CD4-positive, alpha-beta T cell treated with Interleukin-6 for 4 hours (primary cell): ENCODE measurements at regions not wholly inside any gene's neighbourhood (a gene's known extent, or its start where the extent isn't known, plus 50 kb on each side); places are given as distances from the start of the nearest gene placed in this dataset.
"Not testable (repeated sequence)": the region's sequence is repeated elsewhere in the genome, so short reads cannot be mapped to it uniquely, and the experiment has no call there.

Experiments
- DNase-seq: peaks from one replicate; pipeline ENCODE4 v3.0.0-alpha.2; 2020; ENCODE audit warnings: mixed read lengths

- no peak for DNase-seq
Measured at GRCh38 chr11:13782390-13783075, 114.1 kb downstream of the FAR1 start.

GRCh38 chr11:13784441-13784840 is 116.0 kb downstream of the FAR1 start:
- no peak for DNase-seq

- DNase-seq = no peak
Measured at GRCh38 chr11:13784855-13785254, 116.4 kb downstream of the FAR1 start.

DNA sequence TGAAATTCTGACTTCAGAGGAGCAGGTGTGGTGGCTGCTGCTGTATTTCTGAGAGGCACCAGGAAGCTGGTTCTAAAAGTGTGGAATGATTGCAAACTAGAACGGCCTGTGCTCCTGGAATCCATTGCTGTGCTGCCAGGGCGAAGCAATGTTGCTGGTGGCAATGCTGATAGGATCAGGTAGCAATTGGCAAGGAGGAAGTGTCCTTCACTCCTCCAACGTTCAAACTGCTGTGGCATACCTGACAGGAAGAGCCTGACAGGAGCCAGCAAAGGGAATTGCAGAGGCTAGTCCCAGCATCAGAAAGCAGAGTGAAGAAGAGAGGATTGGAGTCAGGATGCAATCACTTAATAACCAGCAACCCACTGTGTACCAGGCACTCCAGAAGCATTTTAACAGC is 118.2 kb downstream of the FAR1 start:
- no peak for DNase-seq

DNA sequence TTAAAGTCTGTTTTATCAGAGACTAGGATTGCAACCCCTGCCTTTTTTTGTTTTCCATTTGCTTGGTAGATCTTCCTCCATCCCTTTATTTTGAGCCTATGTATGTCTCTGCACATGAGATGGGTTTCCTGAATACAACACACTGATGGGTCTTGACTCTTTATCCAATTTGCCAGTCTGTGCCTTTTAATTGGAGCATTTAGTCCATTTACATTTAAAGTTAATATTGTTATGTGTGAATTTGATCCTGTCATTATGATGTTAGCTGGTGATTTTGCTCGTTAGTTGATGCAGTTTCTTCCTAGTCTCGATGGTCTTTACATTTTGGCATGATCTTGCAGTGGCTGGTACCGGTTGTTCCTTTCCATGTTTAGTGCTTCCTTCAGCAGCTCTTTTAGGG is 129.1 kb downstream of the FAR1 start:
- DNase-seq = not testable (repeated sequence)

DNA sequence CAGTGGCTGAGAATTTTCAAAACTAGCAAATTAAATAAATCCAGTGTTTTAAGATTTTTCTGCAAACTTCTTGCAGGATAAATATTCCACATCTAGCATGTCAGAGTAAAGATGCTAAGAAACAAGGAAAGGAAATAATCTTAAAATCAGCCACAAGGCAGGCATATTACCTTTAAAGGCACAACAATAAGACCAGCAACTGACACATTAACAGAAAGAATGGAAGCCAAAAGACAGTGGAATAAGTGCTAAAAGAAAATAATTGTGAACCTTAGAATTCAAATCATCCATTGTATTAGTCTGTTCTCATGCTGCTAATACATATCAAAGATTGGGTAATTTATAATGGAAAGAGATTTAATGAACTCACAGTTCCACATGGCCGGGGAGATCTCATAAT is 132.4 kb downstream of the FAR1 start:
- no peak for DNase-seq

DNA sequence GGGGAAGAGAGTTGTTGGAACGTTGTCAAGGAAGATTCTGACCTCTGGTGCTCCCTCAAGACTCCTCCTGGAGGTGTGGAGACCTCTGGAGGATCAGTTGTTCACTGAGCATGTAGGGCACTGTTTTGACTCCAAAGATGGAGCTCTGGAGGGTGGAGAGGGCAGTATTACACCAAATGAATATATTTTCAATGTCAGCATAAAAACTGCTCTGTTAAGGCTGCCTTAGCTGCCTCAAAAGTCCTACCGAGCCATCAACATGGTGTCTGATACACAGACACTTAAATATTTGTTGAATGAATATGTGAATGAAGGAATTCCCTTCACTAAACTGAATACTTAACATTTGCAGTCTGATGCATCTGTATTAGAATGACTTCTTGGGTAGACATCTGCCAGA is 144.2 kb upstream of the SPON1 start:
- no peak for DNase-seq

- no peak for DNase-seq
Measured at GRCh38 chr11:13826505-13827278, 135.8 kb upstream of the SPON1 start.

GRCh38 chr11:13831696-13832095 is 130.8 kb upstream of the SPON1 start:
- no peak for DNase-seq

- DNase-seq = no peak
Measured at GRCh38 chr11:13834463-13834862, 128.1 kb upstream of the SPON1 start.

DNA sequence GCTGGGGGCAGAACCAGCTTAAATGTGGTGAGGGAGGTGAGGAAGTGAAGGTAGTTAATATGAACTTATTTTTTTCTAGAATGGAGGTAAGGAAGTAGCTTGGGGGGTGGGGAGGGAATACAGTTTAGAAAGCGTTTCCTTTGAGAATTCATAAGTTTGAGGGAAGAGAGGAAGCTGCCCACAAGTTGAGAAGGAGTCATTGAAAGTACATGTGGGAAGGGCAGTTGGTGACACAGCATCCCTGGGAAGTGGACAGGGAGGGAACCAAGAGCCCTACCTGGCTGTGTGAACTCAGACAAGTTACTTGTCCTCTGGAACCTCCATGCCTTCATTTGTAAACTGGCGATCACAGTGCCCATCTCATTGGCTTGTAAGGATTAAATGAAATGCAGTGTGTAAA is 125.9 kb upstream of the SPON1 start:
- DNase-seq = no peak

- DNase-seq = no peak
Measured at GRCh38 chr11:13837286-13837685, 125.2 kb upstream of the SPON1 start.

GRCh38 chr11:13841393-13841792 is 121.1 kb upstream of the SPON1 start:
- DNase-seq = no peak

- no peak for DNase-seq
Measured at GRCh38 chr11:13848031-13848430, 114.5 kb upstream of the SPON1 start.

GRCh38 chr11:13850231-13851005 is 112.1 kb upstream of the SPON1 start:
- DNase-seq = no peak

- DNase-seq = no peak
Measured at GRCh38 chr11:13851691-13852090, 110.8 kb upstream of the SPON1 start.

DNA sequence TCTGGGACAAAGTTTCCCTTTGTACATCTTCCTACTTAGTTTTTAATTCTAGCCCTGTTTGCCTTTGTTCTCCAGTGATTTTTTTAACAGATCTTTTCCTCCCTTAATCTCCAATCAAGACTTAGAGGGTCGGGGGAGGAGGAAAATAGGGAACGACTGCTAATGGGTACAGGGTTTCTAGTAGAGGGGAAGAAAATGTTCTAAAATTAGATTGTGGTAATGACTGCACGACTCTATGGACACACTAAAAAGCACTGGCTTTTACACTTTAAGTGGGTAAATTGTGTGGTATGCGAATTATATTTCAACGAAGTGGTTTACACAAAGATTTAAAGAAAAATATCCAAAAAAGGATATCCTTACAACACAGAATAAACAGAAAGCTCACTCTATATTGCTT is 110.0 kb upstream of the SPON1 start:
- DNase-seq = no peak

DNA sequence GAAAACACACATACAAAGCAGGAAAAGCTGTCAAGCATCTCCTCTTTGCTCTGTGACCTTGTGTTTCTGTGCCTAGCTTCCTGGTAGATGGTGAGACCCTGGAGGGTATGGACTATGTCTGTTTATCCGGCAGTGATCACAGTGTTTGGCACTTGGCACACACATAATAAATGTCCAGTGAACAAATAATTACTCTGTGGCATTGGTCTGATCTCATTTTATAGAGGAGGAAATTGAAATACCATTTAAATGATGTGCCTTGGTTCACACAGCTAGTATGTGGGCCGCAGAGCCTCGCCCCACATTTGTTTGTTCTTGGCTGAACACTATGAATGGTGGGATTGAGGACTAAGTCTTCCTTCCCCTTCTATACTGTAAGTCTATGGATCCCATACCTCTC is 104.7 kb upstream of the SPON1 start:
- DNase-seq = no peak

- peak; percentile 61 for DNase-seq
Measured at GRCh38 chr11:13859892-13860291, 102.6 kb upstream of the SPON1 start.

- peak; percentile 38 for DNase-seq
Measured at GRCh38 chr11:13861411-13861810, 101.1 kb upstream of the SPON1 start.

DNA sequence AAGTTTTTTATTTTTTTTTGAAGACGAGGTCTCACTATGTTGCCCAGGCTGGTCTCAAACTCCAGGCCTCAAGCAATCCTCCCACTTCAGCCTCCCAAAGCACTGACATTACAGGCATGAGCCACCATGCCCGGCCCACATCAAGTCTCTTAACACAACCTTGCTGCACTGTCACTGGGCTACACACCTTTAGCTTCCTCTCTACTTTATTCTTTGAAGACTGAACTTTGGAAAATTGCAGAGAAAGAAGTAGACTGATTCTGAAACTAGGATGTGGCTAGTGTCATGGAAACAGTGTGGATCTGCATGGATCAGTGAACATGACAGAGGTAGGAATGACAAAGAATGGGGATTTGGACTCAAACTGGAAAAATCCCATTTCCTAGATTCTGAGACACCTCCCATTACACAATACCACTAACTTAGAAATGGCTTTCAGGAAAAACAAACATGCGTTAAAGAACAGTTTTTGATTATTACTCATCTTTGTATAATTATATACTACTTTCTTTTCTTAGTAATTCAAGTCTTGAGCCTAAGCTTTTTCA is 99.6 kb upstream of the SPON1 start:
- no peak for DNase-seq

DNA sequence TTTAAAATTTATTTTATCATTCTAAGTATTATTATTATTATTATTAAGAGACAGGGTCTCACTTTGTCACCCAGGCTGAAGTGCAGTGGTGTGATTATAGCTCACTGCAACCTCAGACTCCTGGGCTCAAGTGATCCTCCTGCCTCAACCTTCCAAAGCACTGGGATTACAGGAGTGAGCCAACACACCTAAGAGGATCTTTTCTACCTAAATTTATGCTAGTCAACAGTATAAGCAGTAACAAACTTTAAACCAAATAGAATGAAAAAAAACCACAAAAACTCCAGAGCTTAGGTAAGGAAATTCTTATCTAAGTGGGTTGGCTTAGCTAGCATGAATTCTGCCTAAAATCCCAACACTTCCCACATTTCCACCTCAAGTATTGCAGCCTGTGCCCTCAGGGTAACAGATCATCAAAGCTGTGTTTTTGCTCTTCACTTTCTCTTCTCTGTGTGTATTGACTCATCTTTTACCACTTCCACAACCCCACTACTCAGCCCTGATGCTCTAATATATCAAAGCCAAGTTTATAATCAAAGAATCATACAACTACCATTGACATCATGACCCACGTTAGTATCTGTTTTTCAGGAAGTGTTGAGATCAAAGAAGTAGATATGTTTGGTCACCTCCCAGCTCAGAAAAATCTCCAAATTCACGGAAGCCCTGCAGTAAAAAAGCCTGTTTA is 93.7 kb upstream of the SPON1 start:
- DNase-seq = peak; percentile 39

DNA sequence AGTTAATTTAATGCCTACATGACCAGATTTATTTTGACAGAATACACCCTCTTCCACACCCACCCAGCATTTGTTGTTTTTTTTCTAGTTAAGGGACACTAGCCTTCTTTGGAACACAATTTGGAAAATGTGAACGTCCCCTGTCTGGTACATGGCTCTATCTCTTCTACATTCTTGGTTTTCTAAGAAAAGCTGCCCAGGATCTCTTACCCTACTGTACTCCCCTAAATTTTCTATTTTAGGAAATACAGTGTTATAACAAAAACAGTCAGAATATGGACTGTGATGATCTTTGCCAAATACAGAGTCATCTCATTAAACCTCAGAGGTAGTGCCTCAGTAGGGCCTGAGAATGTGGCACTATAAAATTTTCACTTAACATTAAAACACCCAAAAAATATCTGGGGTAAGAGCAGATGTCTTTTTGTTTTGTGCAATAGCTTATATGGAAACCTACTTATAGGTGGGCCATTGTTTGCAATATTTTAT is 93.1 kb upstream of the SPON1 start:
- DNase-seq = no peak
